Muscle of leg (tissue), 3 donors: ENCODE measurements at regions not wholly inside any gene's neighbourhood (a gene's known extent, or its start where the extent isn't known, plus 50 kb on each side); places are given as distances from the start of the nearest gene placed in this dataset.
"Not testable (repeated sequence)": the region's sequence is repeated elsewhere in the genome, so short reads cannot be mapped to it uniquely, and the experiment has no call there.

Experiments
- DNase-seq: peaks from one replicate; pipeline ENCODE4 v3.0.0; 2013
- H3K27ac ChIP-seq: one replicate; pipeline ENCODE4 v1.5.1; 2013; ENCODE audit warnings: mild to moderate bottlenecking, low read length, control low read depth
- H3K27me3 ChIP-seq: one replicate; pipeline ENCODE4 v1.6.1; 2013; ENCODE audit warnings: low read length; ENCODE audit not compliant: control insufficient read depth, insufficient read depth
- H3K36me3 ChIP-seq: one replicate; pipeline ENCODE4 v1.6.1; 2013; ENCODE audit warnings: low read length; ENCODE audit not compliant: control insufficient read depth, insufficient read depth
- H3K4me1 ChIP-seq: one replicate; pipeline ENCODE4 v1.6.1; 2013; ENCODE audit warnings: low read length; ENCODE audit not compliant: control insufficient read depth, insufficient read depth
- H3K4me3 ChIP-seq: one replicate; pipeline ENCODE4 v1.5.1; 2013; ENCODE audit warnings: low read length, control low read depth
- H3K9me3 ChIP-seq: replicated peaks from 2 replicates; pipeline ENCODE4 v1.6.1; 2013; ENCODE audit warnings: low read depth, low read length; ENCODE audit not compliant: control insufficient read depth
- WGBS: methylation state at CpG from one replicate; pipeline ENCODE4 v1.1.5; 2013; ENCODE audit warnings: missing lambda C conversion rate; ENCODE audit not compliant: insufficient coverage; 5-methylcytosine and 5-hydroxymethylcytosine counted together

DNA sequence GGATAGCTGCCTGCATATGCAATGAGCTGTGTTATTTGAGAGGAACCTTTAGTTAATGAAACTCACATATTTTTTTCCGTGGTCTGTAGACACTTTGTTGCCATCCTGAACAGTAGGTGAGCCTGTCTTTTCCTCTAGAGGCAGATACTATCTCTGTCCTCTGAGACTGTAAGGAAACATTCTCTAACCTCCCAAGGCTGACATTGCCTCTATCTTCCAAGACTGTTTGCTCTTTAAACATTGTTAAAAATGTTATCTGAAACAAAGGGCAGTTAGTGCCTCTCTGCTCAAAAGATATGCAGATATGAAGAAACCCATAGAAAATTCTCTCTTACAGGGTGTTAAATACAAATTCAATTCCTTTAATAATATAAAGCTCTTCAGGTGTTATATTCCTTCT, 963.8 kb upstream of the CNTN5 start:
- Histone ChIP-seq H3K27ac (no peak overlapping the region), H3K4me1 (no peaks in the 10 kb centered on the region), H3K36me3 (no peaks in the 10 kb centered on the region), H3K9me3 (no peaks in the 10 kb centered on the region), H3K4me3 (no peak overlapping the region), H3K27me3 (no peaks in the 10 kb centered on the region)
- no peak for DNase-seq
- no CpG with 5 or more reads among the region's 1 CpG for WGBS

DNA sequence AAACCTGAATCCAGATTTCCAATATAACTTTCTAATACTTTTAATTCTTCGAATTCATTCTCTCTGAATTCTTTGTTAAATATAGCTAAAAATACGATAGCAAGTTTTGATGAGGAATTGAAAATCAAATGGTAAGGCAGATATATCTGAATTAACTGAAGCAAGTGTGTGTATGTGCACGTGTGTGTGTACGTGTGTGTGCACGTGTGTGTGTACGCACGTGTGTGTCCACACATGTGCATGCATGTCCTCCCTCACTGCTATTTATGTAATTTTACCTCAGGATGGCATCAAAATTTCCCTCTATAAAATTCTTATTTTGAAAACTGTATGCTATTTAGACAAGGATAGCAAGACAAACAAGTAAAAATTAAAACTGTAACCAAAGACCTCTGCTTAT, 961.3 kb upstream of the CNTN5 start:
- Histone ChIP-seq H3K36me3 (no peaks in the 10 kb centered on the region), H3K4me3 (no peak overlapping the region), H3K4me1 (no peaks in the 10 kb centered on the region), H3K27me3 (no peaks in the 10 kb centered on the region), H3K9me3 (no peaks in the 10 kb centered on the region), H3K27ac (no peak overlapping the region)
- no CpG with 5 or more reads among the region's 7 CpGs for WGBS
- DNase-seq = no peak

DNA sequence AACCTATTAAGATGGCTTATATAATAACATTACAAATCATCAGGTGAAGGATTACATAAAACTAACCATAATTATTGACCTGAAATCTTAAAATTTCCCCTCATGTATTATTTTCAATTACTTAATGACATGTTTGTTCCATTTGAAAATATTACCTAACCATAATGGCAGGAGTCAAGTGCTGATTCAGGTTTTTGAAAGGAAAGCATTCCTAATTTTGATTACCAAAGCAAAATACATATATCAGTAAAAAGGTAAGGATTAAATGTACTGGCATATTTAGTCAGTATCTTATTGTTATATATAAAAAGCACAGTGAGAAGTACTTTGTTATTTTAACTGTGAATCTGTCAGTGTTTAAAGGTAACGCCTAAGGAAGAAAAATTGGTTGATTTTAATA, 960.0 kb upstream of the CNTN5 start:
- Histone ChIP-seq H3K36me3 (no peaks in the 10 kb centered on the region), H3K4me1 (no peaks in the 10 kb centered on the region), H3K27ac (no peak overlapping the region), H3K9me3 (no peaks in the 10 kb centered on the region), H3K27me3 (no peaks in the 10 kb centered on the region), H3K4me3 (no peak overlapping the region)
- no CpG with 5 or more reads among the region's 1 CpG for WGBS
- DNase-seq = no peak

DNA sequence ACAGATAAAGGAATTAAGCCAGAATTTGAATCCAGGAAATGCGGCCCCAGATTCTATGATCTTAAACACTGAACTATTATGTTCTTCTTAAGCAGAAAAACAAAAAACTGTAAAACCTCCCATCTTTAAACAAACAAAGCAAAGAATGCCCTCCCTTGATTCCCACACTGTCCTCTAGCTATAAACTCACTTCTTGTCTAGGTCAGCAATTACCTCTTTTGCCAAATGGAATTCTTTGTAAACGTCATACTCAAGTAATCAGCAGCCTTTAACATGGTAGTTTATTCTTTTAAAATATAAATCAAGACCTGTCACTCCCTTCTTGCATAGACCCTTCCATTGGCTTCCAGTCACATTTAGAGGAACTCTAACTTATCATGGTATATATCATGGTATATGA, 958.9 kb upstream of the CNTN5 start:
- Histone ChIP-seq H3K4me1 (no peaks in the 10 kb centered on the region), H3K27ac (no peak overlapping the region), H3K9me3 (no peaks in the 10 kb centered on the region), H3K36me3 (no peaks in the 10 kb centered on the region), H3K27me3 (no peaks in the 10 kb centered on the region), H3K4me3 (no peak overlapping the region)
- no peak for DNase-seq
- 100% methylated on average over 1 of the region's 2 CpGs for WGBS

DNA sequence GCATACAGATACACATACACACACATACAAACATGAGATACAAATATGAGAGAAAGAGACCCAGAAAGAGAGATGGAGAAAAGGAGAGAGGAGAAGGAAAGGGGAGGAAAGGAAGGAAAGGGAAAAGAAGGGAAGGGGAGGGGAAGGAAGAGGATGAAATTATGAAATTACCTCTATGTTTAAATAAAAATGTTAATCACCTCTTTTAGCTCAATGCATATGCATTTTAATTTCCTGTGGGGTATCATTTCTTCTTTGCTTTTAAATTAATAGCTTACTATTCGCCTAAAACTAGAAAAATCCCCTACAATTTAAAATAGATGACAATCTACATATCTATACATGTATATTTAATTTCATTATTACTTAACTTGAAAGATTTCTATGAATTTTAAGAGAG, 958.0 kb upstream of the CNTN5 start:
- WGBS = no CpG with 5 or more reads among the region's 1 CpG
- Histone ChIP-seq H3K9me3 (no peaks in the 10 kb centered on the region), H3K27ac (no peak overlapping the region), H3K4me3 (no peak overlapping the region), H3K36me3 (no peaks in the 10 kb centered on the region), H3K27me3 (no peaks in the 10 kb centered on the region), H3K4me1 (no peaks in the 10 kb centered on the region)
- no peak for DNase-seq

DNA sequence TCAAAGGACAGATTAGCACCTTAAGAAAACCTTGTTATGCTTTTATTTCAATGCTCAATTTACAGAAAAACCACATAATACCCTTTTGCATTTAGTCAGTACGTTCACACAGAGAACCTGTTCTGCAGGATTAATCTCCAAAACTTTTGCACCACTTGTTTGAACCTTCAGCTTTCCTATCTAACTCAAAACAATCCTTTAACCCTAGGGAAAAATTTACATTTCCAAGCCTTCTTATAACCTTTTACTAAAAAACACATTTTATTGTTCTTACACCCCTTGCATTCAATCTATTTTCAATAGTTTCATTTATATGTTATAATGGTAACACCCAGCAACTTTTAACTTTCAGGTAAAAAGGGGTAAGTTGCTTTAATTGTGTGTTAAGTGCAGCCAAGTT, 952.5 kb upstream of the CNTN5 start:
- Histone ChIP-seq H3K36me3 (no peaks in the 10 kb centered on the region), H3K9me3 (no peaks in the 10 kb centered on the region), H3K27me3 (no peaks in the 10 kb centered on the region), H3K27ac (no peak overlapping the region), H3K4me3 (no peak overlapping the region), H3K4me1 (no peaks in the 10 kb centered on the region)
- 57% methylated on average over 1 of the region's 1 CpG for WGBS
- no peak for DNase-seq

DNA sequence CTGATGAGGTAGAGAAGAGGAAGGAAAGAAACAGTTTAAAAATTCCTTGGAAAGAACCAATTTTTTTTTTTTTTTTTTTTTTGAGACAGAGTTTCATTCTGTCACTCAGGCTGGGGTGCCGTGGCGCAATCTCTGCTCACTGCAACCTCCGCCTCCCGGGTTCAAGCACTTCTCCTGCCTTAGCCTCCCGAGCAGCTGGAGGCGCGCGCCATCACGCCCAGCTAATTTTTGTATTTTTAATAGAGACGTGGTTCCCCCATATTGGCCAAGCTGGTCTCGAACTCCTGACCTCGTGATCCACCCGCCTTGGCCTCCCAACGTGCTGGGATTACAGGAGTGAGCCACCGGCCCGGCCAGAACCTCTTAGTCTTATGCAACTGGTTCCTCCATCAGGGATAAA, 951.6 kb upstream of the CNTN5 start:
- H3K4me1 ChIP-seq, H3K27ac ChIP-seq, H3K9me3 ChIP-seq, H3K36me3 ChIP-seq, DNase-seq, H3K4me3 ChIP-seq, H3K27me3 ChIP-seq: not testable (repeated sequence)
- WGBS = 95% methylated on average over 10 of the region's 16 CpGs

DNA sequence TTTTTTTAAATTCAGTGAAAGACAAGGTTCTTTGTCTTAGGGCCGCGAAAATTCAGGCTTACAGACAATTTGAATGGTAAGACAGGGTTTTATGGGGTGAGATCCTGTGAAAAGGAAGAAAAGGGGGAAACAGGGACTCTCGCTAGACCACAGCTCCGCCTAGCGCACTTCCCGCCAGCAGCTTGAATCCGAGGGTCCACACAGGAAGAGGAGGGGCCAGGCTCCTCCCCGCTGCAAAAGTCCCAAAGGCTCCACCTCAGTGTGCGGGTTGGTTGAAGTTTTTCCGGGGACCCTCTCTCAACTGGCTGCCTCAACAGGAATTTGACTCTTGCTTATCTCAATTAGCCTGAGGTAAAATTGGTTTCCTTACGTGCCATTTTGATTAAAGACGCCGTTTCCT, 950.9 kb upstream of the CNTN5 start:
- Histone ChIP-seq H3K36me3 (no peaks in the 10 kb centered on the region), H3K27ac (no peak overlapping the region), H3K9me3 (no peaks in the 10 kb centered on the region), H3K4me3 (no peak overlapping the region), H3K27me3 (no peaks in the 10 kb centered on the region), H3K4me1 (no peaks in the 10 kb centered on the region)
- no peak for DNase-seq
- WGBS = 90% methylated on average over 11 of the region's 13 CpGs

DNA sequence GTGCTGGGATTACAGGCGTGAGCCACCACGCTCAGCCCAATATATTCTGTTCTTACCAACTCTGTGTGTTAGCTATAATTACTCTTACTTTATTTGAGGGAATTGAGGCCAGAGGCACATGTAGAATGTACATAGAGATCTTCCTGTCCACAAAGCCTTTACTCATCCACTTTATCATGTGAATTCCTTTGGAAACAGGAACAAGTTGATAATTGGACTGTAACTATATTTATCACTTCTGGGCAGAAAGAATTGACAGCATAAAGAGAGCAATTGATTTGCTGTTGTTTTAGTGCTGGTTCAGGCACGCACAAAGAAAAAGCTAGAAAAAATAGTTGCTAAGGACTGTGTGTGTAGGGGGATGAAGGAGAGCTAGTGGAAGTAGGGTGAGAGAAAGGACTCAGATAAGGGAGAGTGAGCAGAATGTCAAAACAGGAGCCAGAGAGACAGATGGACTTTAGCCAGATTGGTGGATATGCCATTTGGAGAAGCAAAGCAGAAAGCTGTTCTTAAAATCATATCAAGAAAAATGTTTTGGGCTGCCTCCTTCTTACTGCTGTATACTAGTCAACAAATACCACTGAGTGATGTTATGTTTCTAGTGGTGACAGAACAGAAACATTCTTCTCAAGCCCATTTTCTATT, 929.8 kb upstream of the CNTN5 start:
- DNase-seq = no peak
- H3K4me1 ChIP-seq = no peaks in the 10 kb centered on the region
- 93% methylated on average over 1 of the region's 3 CpGs for WGBS
- H3K4me3 ChIP-seq = no peak overlapping the region
- H3K36me3 ChIP-seq = no peaks in the 10 kb centered on the region
- no peaks in the 10 kb centered on the region for H3K27me3 ChIP-seq
- no peaks in the 10 kb centered on the region for H3K9me3 ChIP-seq
- H3K27ac ChIP-seq = no peak overlapping the region

DNA sequence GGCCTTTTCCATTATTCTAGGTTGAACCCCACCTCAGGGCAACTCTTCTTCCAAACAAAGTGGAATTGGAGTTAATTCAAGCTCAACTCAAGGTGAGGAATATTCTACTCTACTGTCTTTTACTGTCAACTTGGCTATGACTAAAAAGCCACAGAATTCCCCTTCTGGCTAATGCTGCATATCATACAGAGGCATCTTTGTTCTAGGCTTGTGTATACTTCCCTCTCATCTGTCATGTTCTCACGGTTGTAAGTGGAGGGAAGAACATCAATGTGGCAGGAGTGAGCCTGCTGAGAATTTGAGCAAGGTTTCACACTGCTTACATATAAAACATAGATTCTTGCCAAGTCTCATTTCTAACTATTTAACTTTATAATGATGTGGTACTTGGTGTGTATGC, 921.4 kb upstream of the CNTN5 start:
- Histone ChIP-seq H3K27ac (no peak overlapping the region), H3K4me1 (no peaks in the 10 kb centered on the region), H3K27me3 (no peaks in the 10 kb centered on the region), H3K4me3 (no peak overlapping the region), H3K9me3 (no peaks in the 10 kb centered on the region), H3K36me3 (no peaks in the 10 kb centered on the region)
- WGBS = no CpG with 5 or more reads among the region's 1 CpG
- no peak for DNase-seq

DNA sequence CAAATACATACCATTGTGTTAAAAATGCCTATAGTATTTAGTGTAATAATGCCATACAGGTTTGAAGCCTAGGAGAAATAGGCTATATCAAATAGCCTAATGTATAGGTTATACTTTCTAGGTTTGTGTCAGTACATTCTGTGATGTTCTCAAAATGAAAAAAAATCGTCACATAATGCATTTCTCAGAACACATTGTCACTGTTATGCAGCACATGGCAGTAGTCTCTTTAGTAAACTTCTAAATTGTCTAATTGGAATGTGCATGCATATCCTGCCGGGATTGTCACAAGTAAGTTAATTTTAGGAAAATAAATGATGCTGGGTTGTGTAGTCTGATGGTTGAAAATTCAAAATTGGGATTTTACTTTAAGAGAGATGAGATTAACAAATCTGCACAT, 920.1 kb upstream of the CNTN5 start:
- H3K36me3 ChIP-seq = no peaks in the 10 kb centered on the region
- H3K9me3 ChIP-seq = no peaks in the 10 kb centered on the region
- WGBS = no CpG with 5 or more reads among the region's 2 CpGs
- H3K4me3 ChIP-seq = no peak overlapping the region
- no peaks in the 10 kb centered on the region for H3K27me3 ChIP-seq
- DNase-seq = no peak
- H3K27ac ChIP-seq = no peak overlapping the region
- no peaks in the 10 kb centered on the region for H3K4me1 ChIP-seq
